Cardiac muscle cell (in vitro differentiated cells and primary cell): ENCODE measurements at regions not wholly inside any gene's neighbourhood (a gene's known extent, or its start where the extent isn't known, plus 50 kb on each side); places are given as distances from the start of the nearest gene placed in this dataset.

Experiments used
- DNase-seq, 2 donors: peaks; one replicate each; pipeline versions ENCODE4 v3.0.0 to v3.0.0-alpha.2; 2010 to 2017; ENCODE audit warnings: low read depth in 1 of 2, low spot score in 1 of 2
- H3K27ac ChIP-seq: fragments of 200-600 bp; sonication (generic); 2 replicates; pipeline ENCODE4 v1.5.1; 2016
- H3K27me3 ChIP-seq: fragments of 200-600 bp; sonication (generic); 2 replicates; pipeline ENCODE4 v1.6.0; 2016; ENCODE audit warnings: control low read depth
- H3K36me3 ChIP-seq: fragments of 200-600 bp; sonication (generic); 2 replicates; pipeline ENCODE4 v1.5.1; 2016; ENCODE audit warnings: control low read depth
- H3K4me1 ChIP-seq: fragments of 200-600 bp; sonication (generic); 2 replicates; pipeline ENCODE4 v1.8.1; 2017; ENCODE audit warnings: low read depth, mild to moderate bottlenecking, mixed run types
- H3K4me3 ChIP-seq: fragments of 200-600 bp; sonication (generic); 2 replicates; pipeline ENCODE4 v1.5.1; 2016; ENCODE audit warnings: mild to moderate bottlenecking
- H3K9me3 ChIP-seq: fragments of 200-600 bp; sonication (generic); 2 replicates; pipeline ENCODE4 v1.5.1; 2017; ENCODE audit warnings: low read depth, mild to moderate bottlenecking, control low read depth
- TF ChIP-seq, protein P1 (sequence below): IDR thresholded peaks from 2 replicates; pipeline ENCODE4 v1.5.1; 2012; ENCODE audit warnings: low read depth, mild to moderate bottlenecking, low read length

GRCh38 chr12:13692332-13692731 is 289.1 kb downstream of the GRIN2B start:
- no peaks in the 10 kb centered on the region for H3K4me1 ChIP-seq
- H3K9me3 ChIP-seq, result no peaks in the 10 kb centered on the region
- H3K36me3 ChIP-seq, result no peaks in the 10 kb centered on the region
- H3K27me3 ChIP-seq, result no peaks in the 10 kb centered on the region
- H3K4me3 ChIP-seq, result no peak overlapping the region
- TF ChIP-seq, protein P1, sequence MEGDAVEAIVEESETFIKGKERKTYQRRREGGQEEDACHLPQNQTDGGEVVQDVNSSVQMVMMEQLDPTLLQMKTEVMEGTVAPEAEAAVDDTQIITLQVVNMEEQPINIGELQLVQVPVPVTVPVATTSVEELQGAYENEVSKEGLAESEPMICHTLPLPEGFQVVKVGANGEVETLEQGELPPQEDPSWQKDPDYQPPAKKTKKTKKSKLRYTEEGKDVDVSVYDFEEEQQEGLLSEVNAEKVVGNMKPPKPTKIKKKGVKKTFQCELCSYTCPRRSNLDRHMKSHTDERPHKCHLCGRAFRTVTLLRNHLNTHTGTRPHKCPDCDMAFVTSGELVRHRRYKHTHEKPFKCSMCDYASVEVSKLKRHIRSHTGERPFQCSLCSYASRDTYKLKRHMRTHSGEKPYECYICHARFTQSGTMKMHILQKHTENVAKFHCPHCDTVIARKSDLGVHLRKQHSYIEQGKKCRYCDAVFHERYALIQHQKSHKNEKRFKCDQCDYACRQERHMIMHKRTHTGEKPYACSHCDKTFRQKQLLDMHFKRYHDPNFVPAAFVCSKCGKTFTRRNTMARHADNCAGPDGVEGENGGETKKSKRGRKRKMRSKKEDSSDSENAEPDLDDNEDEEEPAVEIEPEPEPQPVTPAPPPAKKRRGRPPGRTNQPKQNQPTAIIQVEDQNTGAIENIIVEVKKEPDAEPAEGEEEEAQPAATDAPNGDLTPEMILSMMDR, result no peak
- DNase-seq, result no peak
- H3K27ac ChIP-seq, result no peak overlapping the region

DNA sequence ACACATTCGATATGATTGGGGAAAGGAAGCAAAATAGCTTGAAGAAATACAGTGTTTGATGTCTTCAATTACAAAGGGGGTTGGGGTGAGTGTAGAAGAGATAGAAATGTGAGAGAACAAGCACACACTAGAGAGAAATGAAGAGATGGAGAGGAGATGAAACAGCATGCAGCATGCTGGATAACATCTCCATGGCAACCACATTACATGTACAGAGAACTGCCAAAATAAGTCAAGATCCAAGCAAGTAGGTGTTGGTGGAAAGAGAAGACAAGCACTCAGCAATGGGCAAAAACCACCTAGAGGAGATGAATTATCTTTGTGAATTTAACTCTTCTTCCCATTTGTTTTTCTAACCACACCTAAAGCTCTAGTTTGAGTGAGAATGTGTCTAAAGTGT is 289.8 kb downstream of the GRIN2B start:
- H3K27ac ChIP-seq, result no peak overlapping the region
- H3K27me3 ChIP-seq, result no peaks in the 10 kb centered on the region
- no peaks in the 10 kb centered on the region for H3K36me3 ChIP-seq
- no peak for DNase-seq
- H3K4me3 ChIP-seq, result no peak overlapping the region
- no peaks in the 10 kb centered on the region for H3K4me1 ChIP-seq
- TF ChIP-seq, protein P1, result no peak
- no peaks in the 10 kb centered on the region for H3K9me3 ChIP-seq

DNA sequence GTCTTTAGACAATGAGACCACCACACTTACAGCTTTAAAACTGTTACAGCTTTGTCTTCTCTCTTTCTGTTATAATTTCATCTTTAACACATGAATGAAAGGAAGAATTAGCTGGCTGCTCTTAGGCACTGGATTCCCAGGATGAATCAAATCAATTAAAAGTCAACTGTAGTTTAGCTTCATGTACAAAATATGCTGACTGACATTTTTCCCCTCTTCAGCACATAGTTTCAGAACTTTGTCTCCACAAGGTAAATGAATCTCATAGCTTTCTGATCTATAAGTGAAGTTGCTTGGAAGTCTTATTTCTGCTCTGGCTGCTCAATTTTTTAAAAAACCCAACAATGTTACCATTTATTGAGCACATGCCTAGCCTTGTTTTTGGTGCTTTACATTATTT is 293.8 kb downstream of the GRIN2B start:
- TF ChIP-seq, protein P1, result no peak
- no peaks in the 10 kb centered on the region for H3K36me3 ChIP-seq

GRCh38 chr12:13686260-13686659 is 295.1 kb downstream of the GRIN2B start:
- Histone ChIP-seq H3K4me3 (no peak overlapping the region), H3K27me3 (no peaks in the 10 kb centered on the region), H3K36me3 (no peaks in the 10 kb centered on the region), H3K9me3 (no peaks in the 10 kb centered on the region), H3K27ac (no peak overlapping the region), H3K4me1 (no peaks in the 10 kb centered on the region)
- TF ChIP-seq, protein P1, result no peak
- DNase-seq, result no peak

More for the DNA sequence above, 293.8 kb downstream of the GRIN2B start:
- Histone ChIP-seq H3K27me3 (no peaks in the 10 kb centered on the region), H3K4me1 (no peaks in the 10 kb centered on the region), H3K27ac (no peak overlapping the region), H3K4me3 (no peak overlapping the region), H3K9me3 (no peaks in the 10 kb centered on the region)
- DNase-seq, result no peak

GRCh38 chr12:13680916-13681315 is 300.5 kb downstream of the GRIN2B start:
- H3K4me1 ChIP-seq, result no peaks in the 10 kb centered on the region

More at GRCh38 chr12:13680916-13681315, 300.5 kb downstream of the GRIN2B start:
- Histone ChIP-seq H3K4me3 (no peak overlapping the region), H3K36me3 (no peaks in the 10 kb centered on the region), H3K9me3 (no peaks in the 10 kb centered on the region), H3K27me3 (no peaks in the 10 kb centered on the region), H3K27ac (no peak overlapping the region)
- TF ChIP-seq, protein P1, result no peak
- DNase-seq, result no peak
